B cell (primary cell): ENCODE measurements at regions not wholly inside any gene's neighbourhood (a gene's known extent, or its start where the extent isn't known, plus 50 kb on each side); places are given as distances from the start of the nearest gene placed in this dataset.

Experiments used
- CTCF ChIP-seq: fragments of 200-600 bp; IDR thresholded peaks from one replicate; pipeline ENCODE4 v1.8.0; 2022; ENCODE audit warnings: antibody characterized with exemption, mild to moderate bottlenecking
- EZH2 ChIP-seq: IDR thresholded peaks from 2 replicates; pipeline ENCODE4 v1.6.1; 2012; ENCODE audit warnings: borderline replicate concordance, low read depth, mild to moderate bottlenecking, moderate library complexity, low read length; ENCODE audit not compliant: insufficient read depth, poor library complexity, severe bottlenecking

GRCh38 chr18:34965108-34965507 lies 76.1 kb upstream of the MAPRE2 start:
- TF ChIP-seq CTCF (no peak), EZH2 (no peak)
